H9 (cell line): ENCODE measurements at regions not wholly inside any gene's neighbourhood (a gene's known extent, or its start where the extent isn't known, plus 50 kb on each side); places are given as distances from the start of the nearest gene placed in this dataset.

ENCODE experiments used
- DNase-seq: peaks from one replicate; pipeline ENCODE4 v3.0.0-alpha.2; 2017
- H2AFZ ChIP-seq: one replicate; pipeline ENCODE4 v1.6.1; 2013; ENCODE audit warnings: mild to moderate bottlenecking, low read length, control low read depth, moderate library complexity
- H2AK5ac ChIP-seq: 2 replicates; pipeline ENCODE4 v1.6.1; 2013; ENCODE audit warnings: low read length, control low read depth, mixed read lengths; ENCODE audit not compliant: insufficient read length
- H2BK120ac ChIP-seq: one replicate; pipeline ENCODE4 v1.6.1; 2013; ENCODE audit warnings: low read depth, mild to moderate bottlenecking, low read length, control low read depth, inconsistent platforms; ENCODE audit not compliant: poor library complexity, severe bottlenecking
- H2BK12ac ChIP-seq: 2 replicates; pipeline ENCODE4 v1.6.1; 2013; ENCODE audit warnings: low read length, control low read depth, mixed read lengths, low read depth; ENCODE audit not compliant: insufficient read length
- H2BK15ac ChIP-seq: 2 replicates; pipeline ENCODE4 v1.6.1; 2013; ENCODE audit warnings: low read depth, low read length, control low read depth
- H2BK20ac ChIP-seq: one replicate; pipeline ENCODE4 v1.6.1; 2013; ENCODE audit warnings: low read depth, mild to moderate bottlenecking, low read length, control low read depth, inconsistent platforms; ENCODE audit not compliant: poor library complexity, severe bottlenecking
- H2BK5ac ChIP-seq: 2 replicates; pipeline ENCODE4 v1.6.1; 2013; ENCODE audit warnings: low read length, control low read depth, mixed read lengths; ENCODE audit not compliant: insufficient read length
- H3K14ac ChIP-seq: 2 replicates; pipeline ENCODE4 v1.6.1; 2013; ENCODE audit warnings: low read length, control low read depth; ENCODE audit not compliant: insufficient read depth
- H3K18ac ChIP-seq: 2 replicates; pipeline ENCODE4 v1.6.1; 2013; ENCODE audit warnings: low read depth, mild to moderate bottlenecking, mixed read lengths, low read length, control low read depth; ENCODE audit not compliant: insufficient read length
- H3K23ac ChIP-seq: 2 replicates; pipeline ENCODE4 v1.6.1; 2013; ENCODE audit warnings: low read length, control low read depth, mixed read lengths, low read depth; ENCODE audit not compliant: insufficient read length
- H3K23me2 ChIP-seq: 2 replicates; pipeline ENCODE4 v1.6.1; 2013; ENCODE audit warnings: low read depth, mild to moderate bottlenecking, mixed read lengths, low read length, control low read depth; ENCODE audit not compliant: insufficient read length, poor library complexity, severe bottlenecking
- H3K27ac ChIP-seq: 2 replicates; pipeline ENCODE4 v1.5.1; 2013; ENCODE audit warnings: low read length, control low read depth, mixed read lengths, low read depth; ENCODE audit not compliant: insufficient read length
- H3K27me3 ChIP-seq: 2 replicates; pipeline ENCODE4 v1.6.1; 2013; ENCODE audit warnings: low read length, control low read depth, inconsistent platforms; ENCODE audit not compliant: insufficient read depth
- H3K4ac ChIP-seq: 2 replicates; pipeline ENCODE4 v1.6.1; 2013; ENCODE audit warnings: low read depth, mild to moderate bottlenecking, control low read depth, inconsistent platforms, low read length, moderate library complexity
- H3K4me1 ChIP-seq: 2 replicates; pipeline ENCODE4 v1.6.1; 2013; ENCODE audit warnings: low read length, control low read depth, inconsistent platforms; ENCODE audit not compliant: insufficient read depth
- H3K4me2 ChIP-seq: 2 replicates; pipeline ENCODE4 v1.6.1; 2013; ENCODE audit warnings: low read length, control low read depth, mixed read lengths; ENCODE audit not compliant: insufficient read length, insufficient read depth
- H3K56ac ChIP-seq: 2 replicates; pipeline ENCODE4 v1.6.1; 2013; ENCODE audit warnings: low read depth, mild to moderate bottlenecking, mixed read lengths, low read length, control low read depth; ENCODE audit not compliant: insufficient read length
- H3K79me1 ChIP-seq: 2 replicates; pipeline ENCODE4 v1.6.1; 2013; ENCODE audit warnings: low read depth, mild to moderate bottlenecking, moderate library complexity, low read length, control low read depth, inconsistent platforms; ENCODE audit not compliant: insufficient read depth, poor library complexity, severe bottlenecking
- H3K79me2 ChIP-seq: 2 replicates; pipeline ENCODE4 v1.6.1; 2013; ENCODE audit warnings: low read length, control low read depth, inconsistent platforms; ENCODE audit not compliant: insufficient read depth
- H3K9ac ChIP-seq: 2 replicates; pipeline ENCODE4 v1.6.1; 2013; ENCODE audit warnings: low read length, control low read depth, mixed read lengths; ENCODE audit not compliant: insufficient read length; ENCODE audit errors: extremely low read depth
- H3K9me3 ChIP-seq: one replicate; pipeline ENCODE4 v1.6.1; 2013; ENCODE audit warnings: low read depth, low read length, inconsistent platforms; ENCODE audit not compliant: control insufficient read depth
- H3T11ph ChIP-seq: one replicate; pipeline ENCODE4 v1.6.1; 2013; ENCODE audit warnings: mild to moderate bottlenecking, low read length, control low read depth, inconsistent platforms
- H4K20me1 ChIP-seq: one replicate; pipeline ENCODE4 v1.6.1; 2013; ENCODE audit not compliant: control insufficient read depth, insufficient read length, insufficient read depth
- H4K5ac ChIP-seq: 2 replicates; pipeline ENCODE4 v1.6.1; 2013; ENCODE audit warnings: low read depth, mild to moderate bottlenecking, mixed read lengths, low read length, control low read depth; ENCODE audit not compliant: insufficient read length
- H4K8ac ChIP-seq: replicated peaks from 2 replicates; pipeline ENCODE4 v1.6.1; 2013; ENCODE audit warnings: low read length, control low read depth, mixed read lengths, low read depth; ENCODE audit not compliant: insufficient read length
- H4K91ac ChIP-seq: 2 replicates; pipeline ENCODE4 v1.6.1; 2013; ENCODE audit warnings: low read depth, mild to moderate bottlenecking, moderate library complexity, mixed read lengths, low read length, control low read depth; ENCODE audit not compliant: insufficient read length
- H3K27ac Mint-ChIP-seq, 3 experiments: 2 replicates in 2 of 3; 3 replicates in 1 of 3; pipeline ENCODE4 v1.8.0; 2020 to 2021; ENCODE audit warnings: mixed read lengths in 3 of 3, mild to moderate bottlenecking in 1 of 3, moderate library complexity in 1 of 3
- H3K27me3 Mint-ChIP-seq: 2 replicates; pipeline ENCODE4 v1.8.0; 2021; ENCODE audit warnings: low read depth, mild to moderate bottlenecking, moderate library complexity, mixed read lengths
- H3K36me3 Mint-ChIP-seq, 3 experiments: 2 replicates in 2 of 3; 3 replicates in 1 of 3; pipeline ENCODE4 v1.8.0; 2020 to 2021; ENCODE audit warnings: low read depth in 3 of 3, mixed read lengths in 3 of 3; ENCODE audit not compliant: insufficient read depth in 1 of 3
- H3K4me1 Mint-ChIP-seq, 2 experiments: 2 replicates each; pipeline ENCODE4 v1.8.0; 2020; ENCODE audit warnings: mixed read lengths in 2 of 2
- H3K4me3 Mint-ChIP-seq, 2 experiments: 2 replicates in 1 of 2; 3 replicates in 1 of 2; pipeline ENCODE4 v1.8.0; 2020 to 2021; ENCODE audit warnings: mild to moderate bottlenecking in 2 of 2, mixed read lengths in 2 of 2, moderate library complexity in 1 of 2
- H3K9me3 Mint-ChIP-seq, 2 experiments: 2 replicates in 1 of 2; 3 replicates in 1 of 2; pipeline ENCODE4 v1.8.0; 2020; ENCODE audit warnings: mild to moderate bottlenecking in 2 of 2, mixed read lengths in 2 of 2, moderate library complexity in 1 of 2
- WGBS: extraction: QIAGEN DNeasy Blood & Tissue Kit; methylation state at CpG from one replicate; pipeline ENCODE4 v1.1.7; 2013; ENCODE audit warnings: missing lambda C conversion rate, low lambda C conversion rate, mixed read lengths; ENCODE audit not compliant: insufficient read length; ENCODE audit errors: extremely low coverage; 5-methylcytosine and 5-hydroxymethylcytosine counted together
- TF ChIP-seq, protein P1 (sequence below): fragments of 200-600 bp; sonication (generic); conservative IDR thresholded peaks from 3 replicates; pipeline ENCODE4 v1.8.0; 2021; ENCODE audit warnings: antibody characterized with exemption, mild to moderate bottlenecking

DNA sequence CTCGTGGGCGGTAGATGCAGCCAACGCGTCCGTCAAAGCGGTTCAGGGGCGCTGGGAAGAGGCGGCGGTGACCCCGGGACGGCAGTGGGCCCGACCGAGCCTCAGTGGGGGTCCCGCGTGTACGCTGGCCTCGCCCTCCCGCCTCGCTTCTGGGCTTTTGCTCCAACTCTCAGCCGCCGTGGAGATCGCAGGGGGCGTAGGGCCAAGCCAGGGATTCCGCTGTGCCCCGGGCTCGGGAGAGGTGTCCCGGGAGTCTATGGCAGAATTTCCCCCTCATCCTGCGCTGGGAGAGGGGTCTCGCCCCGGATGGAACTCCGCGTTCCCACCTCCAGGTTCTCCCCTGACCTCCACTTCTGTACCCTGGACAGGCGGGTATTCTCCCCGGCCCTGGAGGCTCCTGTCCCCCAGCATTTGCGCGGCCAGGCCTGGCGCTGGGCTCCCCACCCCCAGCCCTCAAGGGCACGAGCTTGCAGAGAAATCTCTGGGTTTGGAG is 131.9 kb downstream of the MRPL36 start:
- no peak overlapping the region for H2AFZ ChIP-seq
- no peak overlapping the region for H3K14ac ChIP-seq
- no peak overlapping the region for H3T11ph ChIP-seq
- H2BK12ac ChIP-seq = no peak overlapping the region
- no peak overlapping the region for H3K4ac ChIP-seq
- H3K4me1 ChIP-seq = no peaks in the 10 kb centered on the region
- no peak overlapping the region for H3K9ac ChIP-seq
- Mint-ChIP-seq H3K4me1 (peaks cover 18 to 21% of the 10 kb centered on the region in 2 experiments), H3K27ac (no peak overlapping the region), H3K36me3 (no peaks in the 10 kb centered on the region; a peak in 3 of 7 replicates), H3K27me3 (peaks cover 61% of the 10 kb centered on the region), H3K4me3 (peak overlapping the region; percentile 59 to 77), H3K9me3 (peaks cover 0 to 7% of the 10 kb centered on the region in 2 experiments; a peak in 3 of 5 replicates)
- no peak overlapping the region for H2BK5ac ChIP-seq
- no peak overlapping the region for H2BK120ac ChIP-seq
- H4K5ac ChIP-seq = no peak overlapping the region
- H3K9me3 ChIP-seq = no peaks in the 10 kb centered on the region
- H4K91ac ChIP-seq = no peak overlapping the region
- H4K20me1 ChIP-seq = no peaks in the 10 kb centered on the region
- no peak overlapping the region for H3K27ac ChIP-seq
- peak; percentile 39 for DNase-seq
- no peaks in the 10 kb centered on the region for H3K23me2 ChIP-seq
- H4K8ac ChIP-seq = no peak overlapping the region
- no peaks in the 10 kb centered on the region for H3K79me2 ChIP-seq
- peaks cover 3% of the 10 kb centered on the region; the same call in 1 of the 2 replicates for H3K27me3 ChIP-seq
- H2BK15ac ChIP-seq = no peak overlapping the region
- no peak overlapping the region for H3K18ac ChIP-seq
- no peaks in the 10 kb centered on the region for H3K79me1 ChIP-seq
- H3K56ac ChIP-seq = no peak overlapping the region
- TF ChIP-seq, protein P1, sequence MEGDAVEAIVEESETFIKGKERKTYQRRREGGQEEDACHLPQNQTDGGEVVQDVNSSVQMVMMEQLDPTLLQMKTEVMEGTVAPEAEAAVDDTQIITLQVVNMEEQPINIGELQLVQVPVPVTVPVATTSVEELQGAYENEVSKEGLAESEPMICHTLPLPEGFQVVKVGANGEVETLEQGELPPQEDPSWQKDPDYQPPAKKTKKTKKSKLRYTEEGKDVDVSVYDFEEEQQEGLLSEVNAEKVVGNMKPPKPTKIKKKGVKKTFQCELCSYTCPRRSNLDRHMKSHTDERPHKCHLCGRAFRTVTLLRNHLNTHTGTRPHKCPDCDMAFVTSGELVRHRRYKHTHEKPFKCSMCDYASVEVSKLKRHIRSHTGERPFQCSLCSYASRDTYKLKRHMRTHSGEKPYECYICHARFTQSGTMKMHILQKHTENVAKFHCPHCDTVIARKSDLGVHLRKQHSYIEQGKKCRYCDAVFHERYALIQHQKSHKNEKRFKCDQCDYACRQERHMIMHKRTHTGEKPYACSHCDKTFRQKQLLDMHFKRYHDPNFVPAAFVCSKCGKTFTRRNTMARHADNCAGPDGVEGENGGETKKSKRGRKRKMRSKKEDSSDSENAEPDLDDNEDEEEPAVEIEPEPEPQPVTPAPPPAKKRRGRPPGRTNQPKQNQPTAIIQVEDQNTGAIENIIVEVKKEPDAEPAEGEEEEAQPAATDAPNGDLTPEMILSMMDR = no peak
- H3K23ac ChIP-seq = no peak overlapping the region
- no peak overlapping the region for H2BK20ac ChIP-seq
- no CpG with 5 or more reads among the region's 38 CpGs for WGBS
- no peak overlapping the region for H2AK5ac ChIP-seq
- peak overlapping the region; percentile 70 for H3K4me2 ChIP-seq
